ENCODE measurements at regions not wholly inside any gene's neighbourhood (a gene's known extent, or its start where the extent isn't known, plus 50 kb on each side); places are given as distances from the start of the nearest gene placed in this dataset.
"Not testable (repeated sequence)": the region's sequence is repeated elsewhere in the genome, so short reads cannot be mapped to it uniquely, and the experiment has no call there.

DNA sequence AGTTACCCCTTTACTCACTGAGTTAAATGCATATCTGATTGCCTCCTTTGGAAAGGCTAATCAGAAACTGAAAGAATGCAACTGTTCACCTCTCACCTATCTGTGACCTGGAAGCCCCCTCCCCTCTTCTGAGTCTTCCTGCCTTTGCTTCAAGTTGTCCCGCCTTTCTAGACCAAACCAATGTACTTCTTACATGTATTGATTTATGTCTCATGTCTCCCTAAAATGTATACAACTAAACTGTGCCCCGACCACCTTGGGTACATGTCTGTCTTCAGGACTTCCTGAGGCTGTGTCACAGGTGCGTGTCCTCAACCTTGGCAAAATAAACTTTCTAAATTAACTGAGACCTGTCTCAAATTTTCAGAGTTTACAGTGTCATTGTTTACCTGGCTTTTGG, 1167.2 kb downstream of the TAF11L14 start:
- not testable (repeated sequence) for TF ChIP-seq RAD21 (IDR thresholded peaks at IDR 0.05; ENCODE audit: low read length); POLR2A (IDR thresholded peaks at IDR 0.05; ENCODE audit: low read depth, low read length); CTCF (conservative IDR thresholded peaks at IDR 0.05; ENCODE audit: low read depth, low read length); MAZ (IDR thresholded peaks at IDR 0.05; ENCODE audit: borderline replicate concordance, low read depth, low read length); SMC3 (IDR thresholded peaks at IDR 0.05; ENCODE audit: low read depth, low read length); USF2 (IDR thresholded peaks at IDR 0.05; ENCODE audit: low read depth, low read length); MAFK (IDR thresholded peaks at IDR 0.05; ENCODE audit: low read depth, low read length); CEBPB (IDR thresholded peaks at IDR 0.05; ENCODE audit: low read depth, low read length); CHD1 (IDR thresholded peaks at IDR 0.05; ENCODE audit: low read depth, low read length); RFX5 (IDR thresholded peaks at IDR 0.05; ENCODE audit: low read depth, low read length); FOS (IDR thresholded peaks at IDR 0.05; ENCODE audit: low read depth, low read length); RCOR1 (IDR thresholded peaks at IDR 0.05; ENCODE audit: insufficient replicate concordance, low read length)

Data from IMR-90 (cell line).